UCSD-AML1 (cell line): ENCODE measurements at regions not wholly inside any gene's neighbourhood (a gene's known extent, or its start where the extent isn't known, plus 50 kb on each side); places are given as distances from the start of the nearest gene placed in this dataset.
"Not testable (repeated sequence)": the region's sequence is repeated elsewhere in the genome, so short reads cannot be mapped to it uniquely, and the experiment has no call there.

Experiments used
- DNase-seq: peaks from one replicate; lab custom pipeline; 2025; ENCODE audit not compliant: unreplicated experiment; lab: John Stamatoyannopoulos, UW

GRCh38 chr14:105943973-105944602 is 417.7 kb downstream of the TMEM121 start:
- no peak for DNase-seq

DNA sequence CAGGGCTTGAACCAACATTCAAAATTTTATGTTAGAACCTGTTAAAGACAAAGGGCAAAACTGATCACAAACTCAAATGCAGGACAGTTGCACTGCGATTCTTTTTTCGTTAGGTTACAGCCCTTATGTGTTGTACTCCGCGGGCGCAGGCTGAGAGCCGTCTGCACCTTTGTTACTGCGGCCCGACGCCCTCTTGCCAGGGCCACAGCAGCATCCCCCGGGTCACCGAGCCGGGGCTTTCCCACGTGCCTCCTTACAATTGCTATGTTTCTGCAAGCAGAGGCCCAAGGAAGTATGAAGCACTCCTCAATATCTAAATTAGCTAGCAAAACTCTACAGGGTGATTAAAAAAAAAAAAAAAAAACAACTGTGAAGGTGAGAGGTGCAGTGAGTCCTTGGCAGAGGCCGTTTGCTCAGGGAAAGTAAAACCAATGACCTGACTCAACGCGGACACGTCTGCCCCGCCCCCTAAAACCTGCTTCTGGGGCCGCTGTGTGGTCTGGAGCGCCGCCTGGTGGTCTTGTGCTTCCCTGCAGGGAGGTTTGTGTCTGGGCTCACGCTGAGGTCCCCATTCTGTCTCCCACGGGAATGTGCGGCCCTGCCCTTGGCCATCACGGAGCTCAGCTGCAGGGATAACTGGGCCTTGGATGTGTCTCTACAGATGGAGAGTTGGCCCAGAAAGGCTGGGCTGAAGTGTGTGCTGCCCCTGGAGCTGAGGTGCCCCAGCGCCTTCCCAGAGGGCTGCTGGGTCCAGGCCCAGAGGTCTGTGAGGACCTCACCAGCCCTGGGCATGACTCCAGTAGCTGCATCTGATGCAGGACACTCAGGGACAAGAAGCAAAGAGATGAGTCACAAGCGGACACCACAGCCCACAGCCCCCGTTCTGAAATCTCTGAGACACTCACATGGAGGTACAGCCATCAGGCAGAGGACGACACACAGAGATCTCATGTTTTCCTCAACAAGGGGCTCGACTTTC is 418.5 kb downstream of the TMEM121 start:
- peak; percentile 79 for DNase-seq

DNA sequence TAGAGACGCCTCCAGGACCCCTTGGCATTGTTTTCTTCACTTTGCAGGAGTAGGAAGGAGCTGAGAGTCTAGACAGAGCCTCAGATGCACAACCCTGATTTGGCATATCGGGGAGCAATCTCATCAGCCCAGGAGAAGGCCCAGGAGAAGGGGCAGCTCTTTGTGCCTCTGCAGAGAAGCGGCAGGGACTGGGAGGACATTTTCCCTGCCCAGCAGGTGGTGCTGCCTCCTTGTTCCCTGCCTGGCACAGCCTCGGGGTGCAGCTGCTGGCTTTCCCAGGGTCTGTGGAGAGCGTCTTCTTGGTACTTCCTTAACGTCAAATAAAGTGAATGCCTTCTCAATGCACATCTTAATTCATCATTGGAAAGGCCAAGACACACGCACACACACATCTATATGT is 419.5 kb downstream of the TMEM121 start:
- DNase-seq = peak; percentile 52

DNA sequence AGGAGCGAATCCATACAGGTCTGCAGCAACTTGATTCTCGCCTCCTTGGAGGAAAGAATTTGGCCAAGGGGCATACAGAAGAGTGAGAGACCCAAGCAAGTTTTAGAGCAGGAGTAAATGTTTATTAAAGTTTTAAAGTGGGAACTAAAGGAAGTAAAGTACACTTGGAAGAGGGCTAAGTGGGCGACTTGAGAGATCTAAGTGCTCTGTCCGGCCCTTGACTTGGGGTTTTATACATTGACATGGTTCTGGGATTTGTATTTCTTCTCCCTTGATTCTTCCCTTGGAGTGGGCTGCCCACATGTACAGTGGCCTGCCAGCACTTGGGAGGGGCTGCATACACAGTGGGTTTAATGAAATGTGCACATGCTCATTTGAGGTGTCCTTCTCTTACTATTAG is 421.2 kb downstream of the TMEM121 start:
- DNase-seq = no peak

GRCh38 chr14:105948955-105949354 is 422.6 kb downstream of the TMEM121 start:
- not testable (repeated sequence) for DNase-seq

- DNase-seq = not testable (repeated sequence)
These were observed 424.0 kb downstream of the TMEM121 start for GRCh38 chr14:105950364-105950892.

DNA sequence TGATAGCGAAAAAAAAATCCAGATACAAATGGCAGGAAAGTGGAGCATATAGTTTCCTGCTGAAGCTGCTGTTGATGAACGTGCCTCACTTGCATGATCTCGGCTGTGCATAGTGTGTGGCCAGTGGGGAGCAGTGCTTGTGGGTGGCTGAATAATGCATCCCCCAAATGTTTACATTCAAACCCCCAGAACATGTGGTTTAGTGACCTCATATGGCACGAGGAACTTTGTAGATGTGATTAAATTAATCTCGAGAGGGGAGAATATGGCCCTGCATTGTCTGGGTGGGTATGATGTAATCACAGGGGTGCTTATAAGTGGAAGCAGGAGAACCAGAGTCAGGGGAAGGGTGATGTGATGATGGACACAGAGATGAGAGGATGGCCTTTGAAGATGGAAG is 425.0 kb downstream of the TMEM121 start:
- DNase-seq = no peak

- no peak for DNase-seq
These were observed 425.8 kb downstream of the TMEM121 start for GRCh38 chr14:105952222-105952621.

DNA sequence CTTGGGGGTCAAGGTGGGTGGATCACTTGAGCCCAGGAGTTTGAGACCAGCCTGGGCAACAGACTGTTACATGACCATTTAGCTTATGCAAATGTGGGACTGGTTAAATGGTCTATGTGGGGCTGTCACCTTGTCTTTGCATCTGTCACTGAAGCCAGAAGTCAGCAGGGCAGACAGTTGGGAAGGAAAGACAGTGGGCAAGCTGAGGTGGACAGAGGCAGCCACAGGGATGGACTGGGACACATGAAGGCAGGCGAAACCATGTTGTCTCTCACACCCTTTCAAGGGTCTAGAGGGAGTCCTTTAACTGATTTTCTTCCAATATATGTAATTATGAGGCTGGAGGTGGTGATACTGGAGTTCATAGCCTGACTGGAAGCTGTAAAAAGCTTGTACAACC is 426.4 kb downstream of the TMEM121 start:
- DNase-seq = no peak

DNA sequence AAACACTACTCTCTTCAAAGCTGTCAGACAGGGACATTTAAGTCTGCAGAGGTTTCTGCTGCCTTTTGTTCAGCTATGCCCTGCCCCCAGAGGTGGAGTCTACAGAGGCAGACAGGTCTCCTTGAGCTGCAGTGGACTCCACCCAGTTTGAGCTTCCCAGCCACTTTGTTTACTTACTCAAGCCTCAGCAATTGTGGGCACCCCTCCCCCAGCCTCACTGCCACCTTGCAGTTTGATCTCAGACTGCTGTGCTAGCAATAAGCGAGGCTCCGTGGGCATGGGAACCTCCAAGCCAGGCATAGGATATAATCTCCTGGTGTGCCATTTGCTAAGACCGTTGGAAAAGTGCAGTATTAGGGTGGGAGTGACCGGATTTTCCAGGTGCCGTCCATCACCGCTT is 435.2 kb downstream of the TMEM121 start:
- DNase-seq = not testable (repeated sequence)

DNA sequence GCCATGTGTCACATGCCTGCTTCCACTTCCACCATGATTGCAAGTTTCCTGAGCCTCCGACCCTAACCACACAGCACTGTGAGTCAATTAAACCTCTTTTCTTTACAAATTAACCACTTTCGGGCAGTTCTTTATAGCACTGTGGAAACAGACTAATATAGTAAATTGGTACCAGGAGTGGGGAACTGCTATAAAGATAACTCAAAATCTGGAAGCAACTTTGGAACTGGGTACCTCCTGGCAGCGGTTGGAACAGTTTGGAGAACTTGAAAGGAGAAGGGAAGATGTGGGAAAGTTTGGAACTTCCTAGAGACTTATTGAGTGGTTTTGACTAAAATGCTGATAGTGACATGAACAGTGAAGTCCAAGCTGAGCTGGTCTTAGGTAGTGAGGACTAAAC is 436.1 kb downstream of the TMEM121 start:
- DNase-seq = no peak

- DNase-seq = no peak
These were observed 441.9 kb downstream of the TMEM121 start for GRCh38 chr14:105968291-105968690.

DNA sequence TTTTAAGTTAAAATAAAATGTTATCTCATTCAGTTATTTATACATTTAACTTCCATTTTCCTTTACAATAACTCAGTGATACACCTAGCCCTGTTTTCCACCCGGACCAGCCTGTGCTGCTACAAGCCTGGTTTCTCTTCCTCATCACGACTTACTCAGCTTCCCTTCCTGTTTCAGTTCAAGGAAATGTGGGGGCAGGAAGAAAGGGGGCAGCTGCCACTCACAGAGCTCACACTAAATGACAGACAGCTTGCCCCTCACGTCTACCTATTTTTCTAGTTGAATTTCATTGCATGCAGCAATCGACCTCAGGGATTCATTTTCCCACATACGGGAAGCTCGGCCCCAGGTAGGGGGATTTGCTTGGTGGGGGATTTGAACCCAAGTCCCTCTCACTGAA is 442.6 kb downstream of the TMEM121 start:
- not testable (repeated sequence) for DNase-seq

- DNase-seq = not testable (repeated sequence)
These were observed 444.4 kb downstream of the TMEM121 start for GRCh38 chr14:105970821-105971220.

GRCh38 chr14:105971593-105972500 is 445.5 kb downstream of the TMEM121 start:
- no peak for DNase-seq

DNA sequence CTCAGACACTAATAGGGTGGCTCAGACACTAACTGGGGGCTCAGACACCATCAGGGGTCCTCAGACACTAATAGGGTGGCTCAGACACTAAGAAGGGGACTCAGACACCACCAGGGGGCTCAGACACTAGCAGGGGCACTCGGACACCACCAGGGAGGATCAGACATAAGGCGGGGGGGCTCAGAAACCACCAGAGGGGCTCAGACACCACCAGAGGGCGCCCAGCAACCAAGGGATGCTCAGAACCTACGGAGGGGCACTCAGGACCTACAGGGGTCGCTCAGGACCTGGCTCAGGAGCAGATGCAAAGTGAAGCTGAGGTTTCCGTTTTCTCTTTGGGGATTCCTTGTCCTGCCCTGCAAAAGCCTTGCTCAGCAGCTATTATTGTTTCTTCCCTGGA is 448.5 kb downstream of the TMEM121 start:
- peak; percentile 47 for DNase-seq

DNA sequence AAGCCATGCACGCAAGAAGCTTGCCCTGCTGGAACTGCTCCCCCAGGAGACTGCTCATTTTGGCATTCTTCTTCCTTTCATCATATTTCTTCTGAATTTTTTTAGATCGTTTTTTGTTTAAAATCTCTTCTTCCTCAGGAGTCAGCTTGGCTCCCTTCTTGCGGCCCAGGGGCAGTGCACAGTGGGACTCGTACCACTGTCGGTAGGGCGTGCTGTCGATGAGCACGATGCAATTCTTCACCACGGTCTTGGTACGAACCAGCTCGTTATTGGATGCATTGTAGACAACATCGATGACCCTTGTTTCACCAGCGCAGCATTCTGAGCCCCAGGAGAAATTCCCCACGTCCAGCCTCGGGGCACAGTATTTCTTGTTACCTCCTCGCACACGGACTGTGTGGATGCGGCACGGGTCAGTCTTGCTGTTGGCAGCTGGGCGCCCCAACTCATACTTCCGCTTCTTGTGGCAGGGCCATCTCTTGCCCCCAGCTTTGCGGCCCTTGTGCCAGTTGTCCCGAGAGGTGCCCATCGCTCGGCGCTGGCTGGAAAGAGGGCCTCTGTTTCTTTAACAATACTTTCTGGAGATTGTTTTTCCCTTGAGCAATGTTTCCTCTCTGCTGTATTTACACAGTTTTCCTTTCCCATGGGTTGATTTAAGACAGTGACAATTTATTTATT is 452.4 kb downstream of the TMEM121 start:
- DNase-seq = no peak

DNA sequence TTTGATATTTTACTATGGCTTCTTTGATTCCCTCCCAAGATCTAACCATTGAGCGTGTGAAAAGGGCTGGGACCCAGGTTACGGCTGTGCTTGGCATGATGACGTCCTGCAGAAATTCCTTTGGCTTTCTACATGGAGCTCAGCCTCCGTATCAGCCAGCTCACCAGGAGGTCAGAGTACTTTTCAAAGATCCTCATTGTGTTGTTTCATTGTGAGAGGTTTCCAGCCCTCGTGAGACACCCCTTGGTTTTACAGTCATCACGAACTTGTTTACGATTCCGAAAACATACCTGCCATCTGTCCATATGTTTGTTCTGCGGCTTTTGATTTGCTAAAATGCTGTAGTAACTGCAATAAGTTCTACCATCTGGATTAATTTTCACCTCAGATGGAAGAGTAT is 453.1 kb downstream of the TMEM121 start:
- no peak for DNase-seq

DNA sequence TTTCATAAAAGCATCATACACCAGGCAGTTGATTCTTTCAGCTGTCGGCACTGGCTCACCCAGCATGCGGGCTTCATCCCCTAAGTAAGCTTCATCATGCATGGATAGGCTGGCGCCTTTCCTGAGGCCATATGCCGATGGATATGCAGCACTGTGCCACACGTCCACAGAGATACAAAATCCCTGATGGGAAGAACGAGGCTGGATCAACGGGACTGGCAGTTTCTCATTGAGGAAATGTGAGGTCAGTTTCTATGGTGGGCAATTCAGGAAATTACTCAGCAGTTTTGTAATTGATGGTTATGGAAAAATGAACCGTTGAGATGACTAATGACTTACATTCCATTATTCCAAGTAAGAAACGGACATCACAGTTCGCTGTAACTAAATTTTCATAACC is 453.8 kb downstream of the TMEM121 start:
- DNase-seq = no peak

DNA sequence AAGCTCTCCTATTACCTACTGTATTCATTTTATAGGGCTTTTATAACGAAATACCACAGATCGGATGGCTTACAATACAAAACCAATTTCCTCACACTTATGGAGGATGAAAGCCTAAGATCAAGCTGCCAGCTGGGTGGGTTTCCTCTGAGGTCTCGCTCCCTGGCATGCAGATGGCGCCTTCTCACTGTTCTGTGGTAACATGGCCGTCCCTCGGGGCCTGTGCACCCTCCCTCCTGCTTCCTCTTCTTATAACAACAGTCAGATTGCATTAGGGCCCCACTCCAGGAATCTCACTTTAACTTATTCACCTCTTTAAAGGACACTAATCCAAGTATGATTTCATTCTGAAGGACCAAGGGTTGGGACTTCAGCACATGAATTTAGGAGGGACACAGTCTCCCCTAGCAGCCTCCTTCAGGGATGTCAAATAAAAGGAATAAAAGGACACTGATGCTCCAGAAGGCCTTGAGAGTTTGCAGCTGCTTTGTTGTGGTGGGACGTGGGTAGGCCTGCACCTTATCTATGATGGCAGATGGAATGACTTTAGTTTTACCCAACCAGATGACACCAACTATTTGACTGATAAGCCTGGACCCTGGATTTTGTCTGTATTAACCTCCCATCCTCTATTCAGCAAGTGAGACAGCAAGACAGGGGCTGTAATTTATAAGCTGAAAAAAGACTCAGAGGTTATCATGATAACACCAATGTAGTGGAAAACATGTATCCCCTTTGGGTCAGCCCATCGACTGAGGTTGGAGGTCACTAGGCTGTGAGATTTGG is 455.3 kb downstream of the TMEM121 start:
- peak; percentile 50 for DNase-seq
